IMR-90 (cell line): ENCODE measurements at regions not wholly inside any gene's neighbourhood (a gene's known extent, or its start where the extent isn't known, plus 50 kb on each side); places are given as distances from the start of the nearest gene placed in this dataset.
A peak's percentile ranks its signal among the peaks of the same experiment; 100 is the strongest.

Experiments
- ATAC-seq: fragments of 200-7000 bp; cut with Tn5 transposase; 2 replicates; pipeline ENCODE4 v1.9.1; 2020; ENCODE audit warnings: low read depth, mild to moderate bottlenecking, moderate library complexity
- BruUV-seq: library from RNA; stranded (reverse); fragments of 400-500 nt; replicated peaks from 2 replicates; lab custom pipeline; 2021; lab: Mats Ljungman, UMichigan
- CTCF ChIA-PET: fragments of 300-600 bp; formaldehyde crosslinking; extraction: SDS; loops from one replicate; lab custom pipeline; 2021; ENCODE audit warnings: antibody characterized with exemption; lab: Yijun Ruan, JAX
- POLR2A ChIA-PET: fragments of 300-600 bp; sonication (Branson Sonifier 250); formaldehyde crosslinking; loops from one replicate; lab custom pipeline; 2022; ENCODE audit warnings: antibody characterized with exemption; ENCODE audit not compliant: unreplicated experiment; lab: Charles Lee
- DNase-seq: peaks from one replicate; pipeline ENCODE4 v3.0.0; 2013
- H2AFZ ChIP-seq: replicated peaks from 2 replicates; pipeline ENCODE3; 2013; ENCODE audit warnings: low read length, mild to moderate bottlenecking; ENCODE audit not compliant: poor library complexity
- H2AK5ac ChIP-seq: 2 replicates; pipeline ENCODE4 v1.6.1; 2013; ENCODE audit warnings: low read depth, low read length, inconsistent platforms
- H2AK9ac ChIP-seq: replicated peaks from 2 replicates; pipeline ENCODE3; 2013; ENCODE audit warnings: mild to moderate bottlenecking, low read depth, low read length, moderate library complexity; ENCODE audit not compliant: poor library complexity
- H2BK120ac ChIP-seq: 2 replicates; pipeline ENCODE4 v1.6.1; 2013; ENCODE audit warnings: low read depth, low read length, inconsistent platforms
- H2BK15ac ChIP-seq: 3 replicates; pipeline ENCODE4 v1.6.1; 2013; ENCODE audit warnings: low read depth, low read length, inconsistent platforms
- H2BK20ac ChIP-seq: 2 replicates; pipeline ENCODE4 v1.6.1; 2013; ENCODE audit warnings: low read depth, mild to moderate bottlenecking, inconsistent platforms, low read length, moderate library complexity
- H2BK5ac ChIP-seq: 2 replicates; pipeline ENCODE4 v1.6.1; 2013; ENCODE audit warnings: mild to moderate bottlenecking, low read depth, low read length, inconsistent platforms; ENCODE audit not compliant: poor library complexity, severe bottlenecking
- H3K14ac ChIP-seq: replicated peaks from 2 replicates; pipeline ENCODE4 v1.6.1; 2013; ENCODE audit warnings: low read depth, low read length, inconsistent platforms
- H3K18ac ChIP-seq: 2 replicates; pipeline ENCODE4 v1.6.1; 2013; ENCODE audit warnings: low read depth, low read length, control low read depth
- H3K23ac ChIP-seq: 2 replicates; pipeline ENCODE4 v1.6.1; 2013; ENCODE audit warnings: low read depth, low read length, inconsistent platforms
- H3K27ac ChIP-seq: 2 replicates; pipeline ENCODE4 v1.5.1; 2013; ENCODE audit warnings: mild to moderate bottlenecking, control low read depth, low read length; ENCODE audit not compliant: insufficient read depth
- H3K27me3 ChIP-seq: 2 replicates; pipeline ENCODE4 v1.6.1; 2013; ENCODE audit warnings: low read length; ENCODE audit not compliant: control insufficient read depth, insufficient read depth
- H3K36me3 ChIP-seq: 2 replicates; pipeline ENCODE4 v1.6.1; 2013; ENCODE audit warnings: low read length, mixed read lengths; ENCODE audit not compliant: control insufficient read depth, insufficient read depth
- H3K4ac ChIP-seq: 2 replicates; pipeline ENCODE4 v1.6.1; 2013; ENCODE audit warnings: low read depth, low read length, inconsistent platforms
- H3K4me1 ChIP-seq: 2 replicates; pipeline ENCODE4 v1.6.1; 2013; ENCODE audit warnings: low read length, mixed read lengths; ENCODE audit not compliant: control insufficient read depth, insufficient read depth
- H3K4me2 ChIP-seq: 2 replicates; pipeline ENCODE4 v1.6.1; 2013; ENCODE audit warnings: low read depth, mild to moderate bottlenecking, control low read depth, low read length, moderate library complexity
- H3K4me3 ChIP-seq: 2 replicates; pipeline ENCODE4 v1.5.1; 2013; ENCODE audit warnings: low read depth, mild to moderate bottlenecking, control low read depth, low read length, moderate library complexity; ENCODE audit not compliant: insufficient read depth
- H3K56ac ChIP-seq: 2 replicates; pipeline ENCODE4 v1.6.1; 2013; ENCODE audit warnings: low read length, inconsistent platforms; ENCODE audit not compliant: insufficient read depth; ENCODE audit errors: extremely low read depth
- H3K79me1 ChIP-seq, 2 experiments: 2 replicates each; pipeline ENCODE4 v1.6.1; 2013; ENCODE audit warnings: low read length in 2 of 2, inconsistent platforms in 1 of 2, low read depth in 1 of 2
- H3K9ac ChIP-seq: 2 replicates; pipeline ENCODE4 v1.6.1; 2013; ENCODE audit warnings: low read depth, low read length, control low read depth
- H3K9me1 ChIP-seq: 2 replicates; pipeline ENCODE4 v1.6.1; 2013; ENCODE audit warnings: low read length, inconsistent platforms; ENCODE audit not compliant: insufficient read depth
- H3K9me3 ChIP-seq: 2 replicates; pipeline ENCODE4 v1.6.1; 2013; ENCODE audit warnings: low read length; ENCODE audit not compliant: control insufficient read depth, insufficient read depth
- H4K20me1 ChIP-seq: 2 replicates; pipeline ENCODE4 v1.6.1; 2013; ENCODE audit warnings: low read length, inconsistent platforms; ENCODE audit not compliant: insufficient read depth
- H4K5ac ChIP-seq: 2 replicates; pipeline ENCODE4 v1.6.1; 2013; ENCODE audit warnings: mild to moderate bottlenecking, low read depth, low read length, control low read depth
- H4K8ac ChIP-seq, 2 experiments: 2 replicates each; pipeline ENCODE4 v1.6.1; 2013; ENCODE audit warnings: low read depth in 2 of 2, low read length in 2 of 2, control low read depth in 1 of 2, inconsistent platforms in 1 of 2
- H4K91ac ChIP-seq: 2 replicates; pipeline ENCODE4 v1.6.1; 2013; ENCODE audit warnings: low read depth, low read length, inconsistent platforms; ENCODE audit not compliant: insufficient read depth
- BHLHE40 ChIP-seq: fragments of 150-350 bp; IDR thresholded peaks from 2 replicates; pipeline ENCODE4 v1.6.1; 2016; ENCODE audit warnings: mild to moderate bottlenecking, low read depth, low read length
- CEBPB ChIP-seq: IDR thresholded peaks from 2 replicates; pipeline ENCODE4 v1.6.1; 2012; ENCODE audit warnings: low read depth, low read length, improper control_type of control experiment
- CHD1 ChIP-seq: IDR thresholded peaks from 2 replicates; pipeline ENCODE4 v1.6.1; 2012; ENCODE audit warnings: low read depth, low read length, improper control_type of control experiment
- ELK1 ChIP-seq: fragments of 150-350 bp; IDR thresholded peaks from 2 replicates; pipeline ENCODE4 v1.6.1; 2016; ENCODE audit warnings: low read depth, mild to moderate bottlenecking, low read length, moderate library complexity, borderline replicate concordance
- FOS ChIP-seq: fragments of 150-350 bp; IDR thresholded peaks from 2 replicates; pipeline ENCODE4 v1.6.1; 2016; ENCODE audit warnings: low read depth, low read length
- MAFK ChIP-seq: IDR thresholded peaks from 2 replicates; pipeline ENCODE4 v1.6.1; 2012; ENCODE audit warnings: low read depth, low read length, improper control_type of control experiment
- MXI1 ChIP-seq: IDR thresholded peaks from 2 replicates; pipeline ENCODE4 v1.6.1; 2012; ENCODE audit warnings: low read depth, mild to moderate bottlenecking, low read length, moderate library complexity, borderline replicate concordance
- NFE2L2 ChIP-seq: fragments of 150-350 bp; IDR thresholded peaks from 2 replicates; pipeline ENCODE4 v1.6.1; 2016; ENCODE audit warnings: low read depth, mild to moderate bottlenecking, low read length
- RFX5 ChIP-seq: IDR thresholded peaks from 2 replicates; pipeline ENCODE4 v1.8.0; 2012; ENCODE audit warnings: low read depth, mild to moderate bottlenecking, low read length, moderate library complexity
- SMC3 ChIP-seq: fragments of 150-350 bp; IDR thresholded peaks from 2 replicates; pipeline ENCODE4 v1.6.1; 2016; ENCODE audit warnings: low read depth, mild to moderate bottlenecking, antibody characterized with exemption, low read length, moderate library complexity
- WGBS, 2 experiments: methylation state at CpG; one replicate each; pipeline versions ENCODE4 v1.1.5 to v1.1.7; 2013; ENCODE audit warnings: missing lambda C conversion rate in 2 of 2; ENCODE audit not compliant: insufficient read length in 1 of 2; ENCODE audit errors: extremely low coverage in 2 of 2; 5-methylcytosine and 5-hydroxymethylcytosine counted together
- dilution Hi-C: fragments of 300-500 bp; cut with HindIII; formaldehyde crosslinking; loops from one replicate; pipeline ENCODE4 v1.14.3; 2018; ENCODE audit warnings: low sequenced_read_pairs; ENCODE audit not compliant: unreplicated experiment
- in situ Hi-C: fragments of 300-500 bp; cut with MboI; formaldehyde crosslinking; loops from 3 replicates; pipeline ENCODE4 v1.14.3; 2019; ENCODE audit warnings: low sequenced_read_pairs, inconsistent platforms, mixed read lengths
- intact Hi-C: fragments of 100-400 bp; cut with micrococcal nuclease; formaldehyde crosslinking; loops from 2 replicates; pipeline ENCODE4 v1.10.0; 2022

GRCh38 chr3:152196782-152197181 lies 71.9 kb upstream of the MBNL1 start:
- in situ Hi-C loops (no loop called here), intact Hi-C loops (no loop called here), dilution Hi-C loops (no loop called here)
- no peak for TF ChIP-seq BHLHE40
- no peak for TF ChIP-seq SMC3
- no peak for TF ChIP-seq CHD1
- TF ChIP-seq MAFK = no peak
- TF ChIP-seq RFX5 = no peak
- no peak for TF ChIP-seq FOS
- TF ChIP-seq NFE2L2 = no peak
- no peak for TF ChIP-seq MXI1
- no peak for TF ChIP-seq CEBPB
- TF ChIP-seq ELK1 = no peak
- no peaks in the 10 kb centered on the region for H3K36me3 ChIP-seq
- no peak overlapping the region for H2AK9ac ChIP-seq
- H3K9ac ChIP-seq = no peak overlapping the region
- no peak overlapping the region for H2BK15ac ChIP-seq
- H3K9me3 ChIP-seq = no peaks in the 10 kb centered on the region
- no peak overlapping the region for H3K4me3 ChIP-seq
- H2AK5ac ChIP-seq = no peak overlapping the region
- no peaks in the 10 kb centered on the region for H3K9me1 ChIP-seq
- 0 out of 2 replicates have a peak, but pooled peaks cover 2% of the 10 kb centered on the region for H3K4me1 ChIP-seq
- H3K4me2 ChIP-seq = peak overlapping the region; percentile 57; the same call in 1 of the 2 replicates
- no peaks in the 10 kb centered on the region for H4K20me1 ChIP-seq
- no peak overlapping the region; the same call in 1 of the 2 replicates for H4K5ac ChIP-seq
- H3K4ac ChIP-seq = no peak overlapping the region
- POLR2A ChIA-PET = no interaction called here
- BruUV-seq = no TSS peak
- no peak overlapping the region for H3K27ac ChIP-seq
- no peaks in the 10 kb centered on the region; a peak in 1 of 4 replicates for H3K79me1 ChIP-seq
- no peak overlapping the region for H2BK20ac ChIP-seq
- no peak overlapping the region for H3K56ac ChIP-seq
- CTCF ChIA-PET = no interaction called here
- H4K91ac ChIP-seq = no peak overlapping the region
- no peak overlapping the region; a peak in 1 of 4 replicates for H4K8ac ChIP-seq
- peak overlapping the region; percentile 64 for H2BK5ac ChIP-seq
- H3K18ac ChIP-seq = no peak overlapping the region
- H2BK120ac ChIP-seq = no peak overlapping the region
- DNase-seq (no peak), ATAC-seq (no peak)
- H3K23ac ChIP-seq = no peak overlapping the region
- no peak overlapping the region for H3K14ac ChIP-seq
- no peaks in the 10 kb centered on the region for H3K27me3 ChIP-seq
- no CpG with 5 or more reads among the region's 2 CpGs for WGBS, 2 experiments
- no peak overlapping the region for H2AFZ ChIP-seq
